SK-N-MC (cell line): ENCODE measurements at regions not wholly inside any gene's neighbourhood (a gene's known extent, or its start where the extent isn't known, plus 50 kb on each side); places are given as distances from the start of the nearest gene placed in this dataset.
"Not testable (repeated sequence)": the region's sequence is repeated elsewhere in the genome, so short reads cannot be mapped to it uniquely, and the experiment has no call there.

Source experiments
- EZH2 ChIP-seq: fragments of 200-600 bp; sonication (generic); IDR thresholded peaks from one replicate; pipeline ENCODE4 v1.6.1; 2017; ENCODE audit warnings: antibody characterized with exemption
- POLR2AphosphoS5 ChIP-seq: IDR thresholded peaks from 2 replicates; pipeline ENCODE4 v1.6.1; 2012; ENCODE audit warnings: mild to moderate bottlenecking, low read depth, low read length, borderline replicate concordance

GRCh38 chr7:6902097-6902518 lies 76.0 kb upstream of the CCZ1B start:
- TF ChIP-seq POLR2AphosphoS5, EZH2: not testable (repeated sequence)
